ENCODE measurements at regions not wholly inside any gene's neighbourhood (a gene's known extent, or its start where the extent isn't known, plus 50 kb on each side); places are given as distances from the start of the nearest gene placed in this dataset.
A peak's percentile ranks its signal among the peaks of the same experiment; 100 is the strongest.

- Histone ChIP-seq H3K27me3 (ENCODE audit: control insufficient read depth in 2 of 2, insufficient read depth in 1 of 2, low read length in 1 of 2) (peaks cover 0 to 3% of the 10 kb centered on the region in 2 donors), H3K36me3 (ENCODE audit: control insufficient read depth in 2 of 2, insufficient read depth in 2 of 2, low read length in 1 of 2) (no peaks in the 10 kb centered on the region), H3K9me3 (ENCODE audit: control insufficient read depth in 2 of 2, insufficient read depth in 1 of 2, low read length in 1 of 2) (no peaks in the 10 kb centered on the region), H3K27ac (ENCODE audit: low read depth in 1 of 2, low read length in 1 of 2) (peak overlapping the region in 1 of 2 donors; percentile 2), H3K4me3 (ENCODE audit: low read length in 2 of 2) (no peak overlapping the region), H3K4me1 (ENCODE audit: control insufficient read depth in 2 of 2, insufficient read depth in 2 of 2, low read length in 2 of 2) (peaks cover 8 to 14% of the 10 kb centered on the region in 2 donors)
- DNase-seq (ENCODE audit: low read depth in 6 of 9, low spot score in 9 of 9), result no peak
- 75% methylated on average over 6 of the region's 6 CpGs for WGBS
Observed at GRCh38 chr6:56852260-56853010, 102.5 kb upstream of the BEND6 start.

- peaks cover 0 to 3% of the 10 kb centered on the region in 2 donors for H3K27me3 ChIP-seq (ENCODE audit: control insufficient read depth in 2 of 2, insufficient read depth in 1 of 2, low read length in 1 of 2)
- H3K27ac ChIP-seq (ENCODE audit: low read depth in 1 of 2, low read length in 1 of 2), result peak overlapping the region in 1 of 2 donors; percentile 2
- peak overlapping the region; percentile 50 to 51 for H3K4me3 ChIP-seq (ENCODE audit: low read length in 2 of 2)
- no peaks in the 10 kb centered on the region for H3K36me3 ChIP-seq (ENCODE audit: control insufficient read depth in 2 of 2, insufficient read depth in 2 of 2, low read length in 1 of 2)
- 1% methylated on average over 17 of the region's 17 CpGs for WGBS
- no peaks in the 10 kb centered on the region for H3K9me3 ChIP-seq (ENCODE audit: control insufficient read depth in 2 of 2, insufficient read depth in 1 of 2, low read length in 1 of 2)
- peaks cover 8 to 14% of the 10 kb centered on the region in 2 donors for H3K4me1 ChIP-seq (ENCODE audit: control insufficient read depth in 2 of 2, insufficient read depth in 2 of 2, low read length in 2 of 2)
- DNase-seq (ENCODE audit: low read depth in 6 of 9, low spot score in 9 of 9), result peak in 6 of 9 donors; percentile 28 to 69 (median 38)
Observed at GRCh38 chr6:56851541-56852259, 103.2 kb upstream of the BEND6 start.

GRCh38 chr6:56851074-56851473 lies 103.8 kb upstream of the BEND6 start:
- peak overlapping the region; percentile 50 to 51 for H3K4me3 ChIP-seq (ENCODE audit: low read length in 2 of 2)
- peaks cover 0 to 3% of the 10 kb centered on the region in 2 donors for H3K27me3 ChIP-seq (ENCODE audit: control insufficient read depth in 2 of 2, insufficient read depth in 1 of 2, low read length in 1 of 2)
- H3K4me1 ChIP-seq (ENCODE audit: control insufficient read depth in 2 of 2, insufficient read depth in 2 of 2, low read length in 2 of 2), result peaks cover 8 to 14% of the 10 kb centered on the region in 2 donors
- no peaks in the 10 kb centered on the region for H3K9me3 ChIP-seq (ENCODE audit: control insufficient read depth in 2 of 2, insufficient read depth in 1 of 2, low read length in 1 of 2)
- no peak for DNase-seq (ENCODE audit: low read depth in 6 of 9, low spot score in 9 of 9)
- H3K27ac ChIP-seq (ENCODE audit: low read depth in 1 of 2, low read length in 1 of 2), result no peak overlapping the region
- H3K36me3 ChIP-seq (ENCODE audit: control insufficient read depth in 2 of 2, insufficient read depth in 2 of 2, low read length in 1 of 2), result no peaks in the 10 kb centered on the region
- WGBS, result 10% methylated on average over 9 of the region's 9 CpGs

- peaks cover 0 to 3% of the 10 kb centered on the region in 2 donors for H3K27me3 ChIP-seq (ENCODE audit: control insufficient read depth in 2 of 2, insufficient read depth in 1 of 2, low read length in 1 of 2)
- DNase-seq (ENCODE audit: low read depth in 6 of 9, low spot score in 9 of 9), result no peak
- H3K4me1 ChIP-seq (ENCODE audit: control insufficient read depth in 2 of 2, insufficient read depth in 2 of 2, low read length in 2 of 2), result peaks cover 8 to 14% of the 10 kb centered on the region in 2 donors
- no peaks in the 10 kb centered on the region for H3K9me3 ChIP-seq (ENCODE audit: control insufficient read depth in 2 of 2, insufficient read depth in 1 of 2, low read length in 1 of 2)
- H3K36me3 ChIP-seq (ENCODE audit: control insufficient read depth in 2 of 2, insufficient read depth in 2 of 2, low read length in 1 of 2), result no peaks in the 10 kb centered on the region
- no peak overlapping the region for H3K4me3 ChIP-seq (ENCODE audit: low read length in 2 of 2)
- WGBS, result 90% methylated on average over 4 of the region's 4 CpGs
- no peak overlapping the region for H3K27ac ChIP-seq (ENCODE audit: low read depth in 1 of 2, low read length in 1 of 2)
Observed at GRCh38 chr6:56850626-56851025, 104.3 kb upstream of the BEND6 start.

- WGBS, result 90% methylated on average over 4 of the region's 4 CpGs
- no peak overlapping the region for H3K27ac ChIP-seq (ENCODE audit: low read depth in 1 of 2, low read length in 1 of 2)
- peak in 1 of 9 donors; percentile 10 for DNase-seq (ENCODE audit: low read depth in 6 of 9, low spot score in 9 of 9)
- H3K27me3 ChIP-seq (ENCODE audit: control insufficient read depth in 2 of 2, insufficient read depth in 1 of 2, low read length in 1 of 2), result peaks cover 0 to 3% of the 10 kb centered on the region in 2 donors
- no peaks in the 10 kb centered on the region for H3K36me3 ChIP-seq (ENCODE audit: control insufficient read depth in 2 of 2, insufficient read depth in 2 of 2, low read length in 1 of 2)
- H3K4me3 ChIP-seq (ENCODE audit: low read length in 2 of 2), result no peak overlapping the region
- H3K4me1 ChIP-seq (ENCODE audit: control insufficient read depth in 2 of 2, insufficient read depth in 2 of 2, low read length in 2 of 2), result peaks cover 8 to 14% of the 10 kb centered on the region in 2 donors
- no peaks in the 10 kb centered on the region for H3K9me3 ChIP-seq (ENCODE audit: control insufficient read depth in 2 of 2, insufficient read depth in 1 of 2, low read length in 1 of 2)
Observed at GRCh38 chr6:56849896-56850295, 105.0 kb upstream of the BEND6 start.

GRCh38 chr6:56848105-56848504 lies 106.8 kb upstream of the BEND6 start:
- H3K9me3 ChIP-seq (ENCODE audit: control insufficient read depth in 2 of 2, insufficient read depth in 1 of 2, low read length in 1 of 2), result no peaks in the 10 kb centered on the region
- no peak overlapping the region for H3K4me3 ChIP-seq (ENCODE audit: low read length in 2 of 2)
- no peak overlapping the region for H3K27ac ChIP-seq (ENCODE audit: low read depth in 1 of 2, low read length in 1 of 2)
- peaks cover 8 to 18% of the 10 kb centered on the region in 2 donors for H3K4me1 ChIP-seq (ENCODE audit: control insufficient read depth in 2 of 2, insufficient read depth in 2 of 2, low read length in 2 of 2)
- DNase-seq (ENCODE audit: low read depth in 6 of 9, low spot score in 9 of 9), result no peak
- no peaks in the 10 kb centered on the region for H3K36me3 ChIP-seq (ENCODE audit: control insufficient read depth in 2 of 2, insufficient read depth in 2 of 2, low read length in 1 of 2)
- peaks cover 0 to 11% of the 10 kb centered on the region in 2 donors for H3K27me3 ChIP-seq (ENCODE audit: control insufficient read depth in 2 of 2, insufficient read depth in 1 of 2, low read length in 1 of 2)

GRCh38 chr6:56845032-56845431 lies 109.9 kb upstream of the BEND6 start:
- no peaks in the 10 kb centered on the region for H3K36me3 ChIP-seq (ENCODE audit: control insufficient read depth in 2 of 2, insufficient read depth in 2 of 2, low read length in 1 of 2)
- peaks cover 0 to 9% of the 10 kb centered on the region in 2 donors for H3K4me1 ChIP-seq (ENCODE audit: control insufficient read depth in 2 of 2, insufficient read depth in 2 of 2, low read length in 2 of 2)
- WGBS, result 96% methylated on average over 3 of the region's 3 CpGs
- DNase-seq (ENCODE audit: low read depth in 6 of 9, low spot score in 9 of 9), result no peak
- no peak overlapping the region for H3K4me3 ChIP-seq (ENCODE audit: low read length in 2 of 2)
- peaks cover 4 to 24% of the 10 kb centered on the region in 2 donors for H3K27me3 ChIP-seq (ENCODE audit: control insufficient read depth in 2 of 2, insufficient read depth in 1 of 2, low read length in 1 of 2)
- no peaks in the 10 kb centered on the region for H3K9me3 ChIP-seq (ENCODE audit: control insufficient read depth in 2 of 2, insufficient read depth in 1 of 2, low read length in 1 of 2)
- H3K27ac ChIP-seq (ENCODE audit: low read depth in 1 of 2, low read length in 1 of 2), result no peak overlapping the region

- H3K4me1 ChIP-seq (ENCODE audit: control insufficient read depth in 2 of 2, insufficient read depth in 2 of 2, low read length in 2 of 2), result peaks cover 0 to 9% of the 10 kb centered on the region in 2 donors
- peak in 8 of 9 donors; percentile 20 to 82 (median 53) for DNase-seq (ENCODE audit: low read depth in 6 of 9, low spot score in 9 of 9)
- peaks cover 4 to 24% of the 10 kb centered on the region in 2 donors for H3K27me3 ChIP-seq (ENCODE audit: control insufficient read depth in 2 of 2, insufficient read depth in 1 of 2, low read length in 1 of 2)
- peak overlapping the region; percentile 53 to 57 for H3K4me3 ChIP-seq (ENCODE audit: low read length in 2 of 2)
- no peaks in the 10 kb centered on the region for H3K36me3 ChIP-seq (ENCODE audit: control insufficient read depth in 2 of 2, insufficient read depth in 2 of 2, low read length in 1 of 2)
- no peak overlapping the region for H3K27ac ChIP-seq (ENCODE audit: low read depth in 1 of 2, low read length in 1 of 2)
- under 1% methylated on average over 87 of the region's 87 CpGs for WGBS
- no peaks in the 10 kb centered on the region for H3K9me3 ChIP-seq (ENCODE audit: control insufficient read depth in 2 of 2, insufficient read depth in 1 of 2, low read length in 1 of 2)
Observed at GRCh38 chr6:56843476-56844349, 111.2 kb upstream of the BEND6 start.
